Left renal cortex interstitium (tissue), 4 donors: ENCODE measurements at regions not wholly inside any gene's neighbourhood (a gene's known extent, or its start where the extent isn't known, plus 50 kb on each side); places are given as distances from the start of the nearest gene placed in this dataset.

Experiments
- DNase-seq, 4 donors: peaks; one replicate each; pipeline ENCODE4 v3.0.0-alpha.2; 2013; ENCODE audit warnings: low read depth in 4 of 4, low spot score in 2 of 4, missing footprints in 1 of 4

DNA sequence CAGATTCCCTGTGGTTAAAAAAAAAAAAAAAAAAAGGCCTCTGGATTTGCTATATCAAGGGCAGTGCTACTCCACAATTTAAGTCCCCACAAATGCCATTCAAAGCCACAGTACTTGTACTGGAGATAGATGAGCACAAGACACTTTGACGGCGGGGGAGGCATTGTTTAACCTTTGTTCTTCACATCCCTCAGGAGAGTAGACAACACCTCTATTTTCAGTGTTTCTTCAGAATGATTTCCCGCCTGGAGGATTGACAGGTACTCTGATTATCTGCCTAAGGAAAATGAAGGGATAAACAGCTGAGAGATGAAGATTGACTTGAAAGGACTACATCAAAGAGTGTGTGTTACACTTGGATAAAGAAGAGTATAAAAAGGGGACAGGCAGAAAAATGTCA lies 58.7 kb downstream of the OTOL1 start:
- DNase-seq, result no peak

DNA sequence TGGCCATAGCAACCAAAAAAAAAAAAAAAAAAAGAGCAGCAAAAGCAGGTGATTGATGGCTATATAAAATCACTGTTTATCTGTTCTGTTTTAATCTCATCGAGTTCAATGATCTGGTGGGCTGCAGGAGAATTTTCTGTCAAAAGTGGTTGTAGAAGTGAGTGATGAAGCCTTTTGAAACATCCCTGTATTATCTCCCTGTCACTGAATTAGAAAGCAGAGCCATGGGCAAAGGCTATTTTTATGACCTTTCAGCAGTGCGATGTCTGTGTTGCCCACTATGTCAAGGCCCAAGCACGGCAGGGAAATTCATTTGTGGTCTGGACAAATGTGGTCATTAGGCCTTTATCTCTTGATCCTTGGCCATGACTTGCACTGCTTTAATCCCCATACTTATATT lies 59.9 kb downstream of the OTOL1 start:
- no peak for DNase-seq

DNA sequence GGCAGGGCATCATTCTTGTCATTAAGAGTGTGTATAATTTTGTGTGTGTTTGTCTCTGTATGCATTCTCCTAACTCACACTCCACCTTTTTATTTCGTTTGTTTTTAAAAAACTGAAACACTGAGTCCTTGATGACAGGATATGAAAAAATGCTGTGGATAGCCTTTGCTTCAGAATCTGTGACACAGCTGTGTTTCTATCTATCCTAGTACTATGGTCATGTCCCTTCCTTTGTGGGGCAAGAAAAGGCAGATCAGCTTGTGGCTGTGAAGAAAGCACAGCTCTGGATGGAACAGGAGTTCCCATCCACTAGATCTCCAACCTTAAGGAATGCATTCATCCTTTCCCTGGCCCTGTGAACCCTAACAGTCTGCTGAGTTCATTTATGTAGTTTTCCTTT lies 60.3 kb downstream of the OTOL1 start:
- DNase-seq, result no peak

DNA sequence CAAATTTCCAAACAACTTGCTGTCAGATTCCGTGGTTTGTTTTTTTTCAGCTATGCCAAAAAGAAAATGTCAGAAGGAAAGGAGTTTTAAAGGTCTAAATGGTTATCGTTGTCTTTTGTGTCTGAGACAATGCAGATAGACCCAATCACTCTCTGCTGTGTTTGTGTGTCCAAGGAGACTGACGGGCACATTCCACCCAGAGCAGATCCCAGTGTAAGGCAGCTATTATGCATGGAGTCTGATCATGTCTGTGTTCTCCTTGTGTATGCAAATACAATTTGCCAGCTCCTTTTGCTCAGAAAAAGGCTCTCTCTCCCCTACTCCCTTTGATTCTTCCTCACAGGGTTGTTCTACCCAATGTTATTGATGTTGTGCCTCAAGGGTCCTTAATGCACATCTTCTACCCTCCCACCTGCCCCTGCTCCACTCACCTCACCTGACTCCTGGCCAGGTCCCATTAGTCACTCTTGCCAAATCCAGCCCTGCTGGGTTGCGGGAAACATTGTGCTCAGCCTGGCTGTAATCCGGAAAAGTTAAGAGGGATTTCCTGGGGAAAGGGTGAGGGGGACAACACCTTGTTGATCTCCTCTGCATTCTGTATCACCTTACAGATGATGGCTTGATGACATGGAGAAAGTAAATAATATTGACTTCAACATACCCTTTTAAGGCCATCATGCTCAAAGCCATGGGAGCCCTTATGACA lies 61.0 kb downstream of the OTOL1 start:
- DNase-seq, result no peak

DNA sequence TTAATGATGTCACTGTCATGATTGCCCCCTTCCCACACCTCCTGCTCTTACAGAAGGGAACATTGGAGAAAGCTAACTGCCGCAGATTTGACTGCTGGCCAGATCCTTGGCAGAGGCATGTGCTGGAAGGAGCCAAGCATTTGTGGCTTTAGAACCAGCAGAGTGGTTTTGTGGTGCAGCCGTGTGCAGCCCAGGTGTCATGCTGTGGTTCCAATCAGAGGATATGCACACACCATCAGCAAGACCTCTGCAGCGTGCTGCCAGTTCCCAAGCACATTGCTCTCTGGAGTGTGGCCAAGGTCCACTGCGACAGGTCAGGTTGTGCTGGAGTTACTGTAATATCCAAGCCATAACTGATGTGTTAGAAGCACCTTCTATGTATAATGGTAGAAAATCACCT lies 61.6 kb downstream of the OTOL1 start:
- no peak for DNase-seq

DNA sequence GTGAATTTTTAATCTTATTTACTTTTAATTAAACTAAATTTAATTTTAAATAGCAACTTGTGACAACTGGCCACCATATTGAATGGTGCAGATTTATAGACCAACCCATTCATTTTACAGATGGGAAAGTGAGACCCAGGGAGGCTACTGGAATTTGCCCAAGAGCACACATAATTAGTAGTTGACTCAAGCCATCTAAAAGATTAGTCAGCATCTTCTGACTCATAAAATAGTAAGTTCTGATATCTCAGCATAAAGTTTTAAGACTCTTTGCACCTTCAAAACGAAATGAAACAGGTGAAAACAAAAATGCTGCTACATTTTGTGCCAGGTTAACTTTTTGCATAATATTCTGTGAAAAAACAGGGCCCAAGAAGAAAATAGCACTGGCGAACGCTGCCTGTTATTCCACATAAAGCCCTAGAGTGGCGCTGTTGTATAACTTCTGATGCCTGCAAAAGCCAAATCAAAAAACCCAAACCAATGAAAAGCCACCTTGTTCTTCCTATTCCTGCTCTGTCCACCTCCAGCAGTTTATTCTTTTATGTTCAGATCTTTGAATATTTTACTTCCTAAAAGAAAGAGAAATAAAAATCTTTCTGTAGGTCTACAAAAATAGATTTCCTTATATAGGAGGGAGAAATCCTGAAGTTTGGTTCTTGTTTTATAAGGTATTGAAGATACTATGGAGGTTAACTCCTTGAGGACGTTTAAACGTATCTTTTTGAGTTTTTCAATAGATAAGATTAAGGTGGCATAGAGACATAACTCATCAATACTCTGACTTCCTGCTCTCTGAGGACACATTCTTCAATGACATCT lies 62.8 kb downstream of the OTOL1 start:
- DNase-seq, result peak in 1 of 4 donors; percentile 25

DNA sequence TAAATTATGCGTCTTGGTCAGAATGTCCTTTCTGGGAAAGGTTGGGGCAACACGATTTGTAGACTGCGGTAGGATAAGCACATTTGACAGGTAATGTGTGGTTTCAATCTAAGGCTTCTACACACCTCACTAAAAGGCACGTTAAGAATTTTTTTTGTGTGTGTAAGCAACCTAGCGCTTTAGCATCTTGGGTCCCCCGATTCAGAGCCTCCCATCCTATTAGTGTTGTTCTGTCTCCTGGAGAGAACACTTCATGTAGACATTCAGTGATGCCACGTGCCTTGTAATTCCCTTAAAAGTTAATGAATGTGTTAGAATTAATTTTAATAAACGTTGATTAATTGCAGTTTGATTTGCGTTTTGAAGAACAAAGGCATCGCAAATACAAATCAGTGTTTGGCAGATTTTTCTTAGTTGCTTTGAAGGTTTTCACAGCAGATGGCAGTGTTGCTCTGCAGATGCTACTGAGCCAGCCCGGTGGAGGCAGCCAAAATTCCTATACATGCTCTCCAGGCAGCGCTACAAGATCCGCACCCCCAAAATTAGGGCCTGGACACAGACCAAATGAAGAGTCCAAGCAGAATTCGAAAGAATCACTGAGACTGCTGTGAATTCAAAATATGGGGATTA lies 63.5 kb downstream of the OTOL1 start:
- DNase-seq, result peak in 1 of 4 donors; percentile 55

DNA sequence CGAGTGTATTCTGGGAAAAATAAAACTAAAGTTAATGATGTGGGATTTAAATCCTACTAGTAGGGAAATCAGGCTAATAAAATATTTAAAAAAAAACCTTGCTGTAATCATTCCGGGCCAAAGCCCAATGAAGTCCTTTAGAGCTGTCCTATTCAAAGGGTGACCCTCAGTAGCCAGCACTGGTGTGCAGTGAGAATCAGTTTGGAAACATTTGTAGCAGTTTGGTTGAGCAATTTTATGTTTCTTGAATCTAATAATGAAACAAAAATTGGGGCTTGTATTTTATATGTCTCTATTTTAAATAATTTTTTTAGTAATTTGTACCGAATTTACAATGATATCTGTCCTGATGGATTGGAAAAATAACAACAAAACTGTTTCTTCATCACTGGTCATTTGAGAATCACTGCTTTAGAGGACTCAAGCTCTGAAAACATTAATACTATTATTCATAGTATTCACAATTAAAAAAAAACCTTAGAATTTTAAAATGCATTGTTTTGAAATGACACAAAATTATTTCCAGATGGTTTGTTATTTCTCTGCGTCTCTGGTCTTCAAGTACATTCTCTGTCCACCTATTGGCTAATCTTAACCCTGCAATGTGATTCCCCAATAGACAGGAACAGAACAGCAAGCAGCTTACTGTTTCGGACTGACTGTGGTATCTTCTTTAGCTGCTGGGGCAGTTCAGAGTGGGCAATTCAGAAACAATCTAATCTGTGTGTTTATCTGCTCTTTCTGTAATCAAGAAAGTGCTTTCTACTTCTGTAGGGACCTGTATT lies 71.2 kb downstream of the OTOL1 start:
- DNase-seq, result no peak

DNA sequence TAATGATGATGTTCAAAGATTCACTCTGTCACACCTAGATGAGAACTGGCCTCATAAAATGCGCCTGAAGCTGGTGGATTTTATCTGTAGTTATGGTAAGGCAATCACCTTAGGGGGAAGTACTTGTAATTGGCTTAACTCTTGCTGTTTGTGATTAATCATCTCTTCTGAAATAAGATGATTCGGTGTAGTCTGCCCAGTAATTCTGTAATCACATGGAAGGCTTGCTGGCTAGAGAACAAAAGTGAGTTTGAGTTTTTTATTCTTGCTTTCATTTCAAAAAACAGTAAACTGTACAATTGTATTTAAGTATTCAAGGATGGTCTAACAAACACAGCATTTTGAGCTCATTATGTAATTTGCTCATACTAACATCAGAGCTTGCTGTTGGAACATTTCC lies 72.1 kb downstream of the OTOL1 start:
- no peak for DNase-seq

DNA sequence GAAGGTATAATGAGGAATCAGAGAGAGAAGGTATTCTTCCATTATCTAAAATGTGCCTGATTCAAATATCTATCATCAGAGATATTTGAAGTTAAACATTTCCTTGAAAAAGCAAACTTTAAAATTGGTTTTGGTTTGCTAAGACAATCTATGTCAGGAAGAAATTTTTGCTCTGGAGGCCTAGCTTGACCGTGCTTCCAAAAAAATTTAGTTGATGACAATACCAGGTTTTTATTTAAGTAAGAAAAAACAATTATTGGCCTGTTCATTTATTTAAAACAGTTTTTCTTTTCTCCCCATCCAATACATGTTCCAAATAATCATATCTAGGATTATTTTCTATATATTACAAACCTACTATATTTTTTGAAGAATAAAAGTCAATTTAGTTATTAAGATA lies 75.3 kb downstream of the OTOL1 start:
- DNase-seq, result no peak

DNA sequence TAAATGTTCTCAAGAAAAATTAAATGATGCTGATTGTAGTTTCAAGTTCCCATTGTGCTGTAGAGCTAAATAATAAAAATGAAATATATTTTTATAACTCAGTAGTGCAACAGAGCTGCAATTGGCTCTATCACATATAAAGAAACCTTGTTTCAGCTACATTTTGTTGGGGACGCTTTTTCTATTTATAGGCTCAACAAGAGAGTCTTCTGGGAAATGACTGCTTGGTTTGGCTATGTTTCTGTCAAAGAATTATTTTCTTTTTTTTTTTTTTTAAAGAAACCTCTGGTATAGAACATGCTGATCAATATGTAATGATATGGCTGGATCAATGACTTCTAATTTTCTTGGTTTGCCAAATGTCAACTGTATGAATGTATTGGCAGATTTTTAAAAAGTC lies 76.5 kb downstream of the OTOL1 start:
- DNase-seq, result no peak

DNA sequence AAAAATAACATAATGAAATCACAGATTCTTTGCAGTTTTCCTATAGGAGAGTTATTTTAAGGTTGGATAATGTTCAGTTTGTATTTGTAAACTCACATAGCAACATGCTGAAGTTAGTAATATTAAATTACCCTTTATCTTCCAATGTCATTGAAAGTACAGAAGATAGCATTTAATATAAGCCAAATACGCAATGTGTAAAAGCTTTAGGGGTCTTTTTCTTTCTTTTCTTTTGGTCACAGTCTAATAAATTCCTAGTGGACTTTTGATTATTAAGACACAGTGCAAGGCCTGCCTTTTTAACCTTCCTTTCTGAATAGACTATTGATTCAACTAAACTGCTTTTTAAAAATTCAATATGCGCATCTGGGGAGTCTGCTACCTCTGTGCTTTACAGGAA lies 79.3 kb downstream of the OTOL1 start:
- no peak for DNase-seq

DNA sequence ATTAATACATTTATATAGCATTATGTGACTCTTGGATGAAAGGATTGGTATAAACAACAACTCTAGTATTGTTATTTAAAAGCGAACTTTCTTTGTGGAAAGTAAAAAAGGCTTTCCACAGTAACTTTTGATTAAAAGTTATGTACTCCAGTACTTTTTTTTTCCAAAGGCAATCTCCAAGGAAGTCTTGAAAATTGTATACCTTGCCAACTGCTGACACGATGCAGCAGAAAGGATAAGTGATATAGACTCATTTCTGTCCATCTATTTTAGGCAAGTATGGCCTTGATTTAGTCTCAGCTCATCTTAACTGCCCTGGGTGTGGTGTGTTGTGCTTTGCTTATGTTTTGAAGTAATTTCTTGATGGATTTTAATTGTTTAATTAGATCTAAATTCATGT lies 79.7 kb downstream of the OTOL1 start:
- no peak for DNase-seq

DNA sequence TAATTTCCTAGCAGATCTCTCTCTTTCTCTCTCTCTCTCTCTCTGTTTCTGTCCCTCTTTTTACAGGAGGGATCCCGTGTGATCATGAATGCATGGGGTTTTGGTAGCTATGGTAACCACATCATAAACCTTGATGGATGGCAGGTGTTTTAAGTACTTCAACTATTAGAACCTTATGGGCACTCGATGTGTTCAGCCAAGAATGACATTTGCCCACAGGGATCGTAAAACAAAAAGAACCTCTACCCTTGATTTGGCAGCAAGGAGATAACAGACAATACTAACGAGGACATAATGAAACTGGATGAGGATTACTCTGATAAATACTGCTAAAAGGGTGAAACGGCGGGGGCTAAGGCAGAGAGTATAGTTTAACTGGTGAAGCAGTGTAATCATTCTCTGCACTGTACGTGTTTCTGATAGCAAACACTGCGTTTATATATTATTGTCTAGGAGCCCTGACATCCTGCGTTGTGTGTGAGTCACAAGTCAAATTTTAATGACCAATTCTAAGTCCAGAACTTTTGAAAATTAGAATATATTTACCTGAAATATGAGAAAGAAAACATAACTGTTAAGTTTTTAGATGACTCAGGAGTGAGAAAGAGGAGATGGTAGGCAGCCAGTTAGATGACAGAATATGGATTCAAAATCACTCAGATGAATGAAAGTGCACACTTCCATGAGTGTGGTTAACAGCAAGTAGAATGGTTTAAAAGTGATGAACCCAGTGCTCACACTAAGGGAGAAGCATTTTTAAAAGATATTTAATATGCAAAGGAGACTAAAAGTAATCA lies 80.3 kb downstream of the OTOL1 start:
- peak in 1 of 4 donors; percentile 17 for DNase-seq

DNA sequence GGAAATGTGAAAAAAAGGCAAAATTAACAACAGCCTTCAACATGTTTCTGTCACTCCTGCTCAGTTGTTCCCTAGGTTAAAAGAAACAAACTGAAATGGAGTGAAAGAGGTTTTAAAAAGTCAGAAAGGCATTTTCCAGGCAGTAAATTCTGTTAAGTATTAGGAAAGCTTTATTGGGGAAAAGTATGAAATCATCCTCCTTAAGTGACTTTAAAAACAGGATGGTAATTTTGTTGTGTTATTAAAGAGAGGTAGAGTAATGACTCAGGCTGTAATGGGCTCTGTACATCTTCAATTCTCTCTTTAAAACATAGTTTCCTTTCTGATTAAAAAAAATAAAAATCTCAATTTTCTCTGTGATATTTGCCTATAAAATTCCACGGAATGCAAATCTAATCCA lies 81.1 kb downstream of the OTOL1 start:
- no peak for DNase-seq

DNA sequence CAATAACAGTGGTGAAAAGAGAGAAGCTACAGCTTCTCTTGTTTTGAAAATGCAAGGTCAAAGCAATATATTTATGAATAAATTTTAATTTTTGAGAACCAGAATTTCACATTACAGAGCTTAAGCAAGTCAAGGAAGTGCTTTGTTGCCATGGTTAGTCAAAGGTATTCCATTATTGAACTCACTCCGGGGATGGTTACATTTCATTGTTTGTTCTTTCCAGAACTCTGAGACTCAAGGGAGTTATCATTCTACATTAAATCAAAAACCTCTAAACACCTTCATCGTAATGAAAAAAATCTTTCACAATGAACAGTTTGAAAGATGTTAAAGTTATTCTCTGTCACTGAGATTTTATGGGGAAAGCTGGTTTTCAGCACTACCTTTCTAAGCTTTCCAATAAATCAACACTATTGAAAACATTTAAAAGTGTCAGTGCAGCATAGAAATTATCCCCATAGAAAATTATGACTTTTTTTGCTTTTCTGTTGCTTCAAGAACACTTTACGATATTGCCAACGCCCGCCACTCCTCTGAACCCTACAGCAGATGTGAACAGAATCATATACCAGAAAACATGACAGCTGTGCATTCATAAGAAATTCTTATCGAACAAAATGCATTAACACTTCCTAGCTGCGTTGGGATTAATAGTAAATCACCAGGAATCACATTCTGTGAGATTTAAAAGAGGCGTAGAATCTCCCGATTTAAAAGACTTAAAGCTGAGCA lies 83.0 kb downstream of the OTOL1 start:
- DNase-seq, result no peak

DNA sequence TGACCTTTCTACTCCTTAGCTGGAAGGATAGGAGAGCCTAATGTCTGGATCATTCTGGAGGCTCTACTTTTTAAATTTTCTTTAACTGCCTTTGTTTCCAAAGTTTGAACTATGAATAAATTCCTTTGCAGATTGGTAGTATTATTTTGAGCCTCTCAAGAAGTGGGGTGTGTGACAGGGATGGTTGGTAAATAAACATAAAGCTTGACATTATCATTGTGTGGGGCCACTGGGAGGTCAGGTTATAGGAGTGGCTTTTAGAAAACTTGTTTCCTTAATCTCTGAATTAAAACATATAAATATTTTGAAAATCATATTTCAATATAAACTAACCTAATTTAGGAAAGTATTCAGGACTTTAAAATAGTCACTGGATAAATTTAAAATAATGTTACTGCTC lies 89.3 kb downstream of the OTOL1 start:
- no peak for DNase-seq

DNA sequence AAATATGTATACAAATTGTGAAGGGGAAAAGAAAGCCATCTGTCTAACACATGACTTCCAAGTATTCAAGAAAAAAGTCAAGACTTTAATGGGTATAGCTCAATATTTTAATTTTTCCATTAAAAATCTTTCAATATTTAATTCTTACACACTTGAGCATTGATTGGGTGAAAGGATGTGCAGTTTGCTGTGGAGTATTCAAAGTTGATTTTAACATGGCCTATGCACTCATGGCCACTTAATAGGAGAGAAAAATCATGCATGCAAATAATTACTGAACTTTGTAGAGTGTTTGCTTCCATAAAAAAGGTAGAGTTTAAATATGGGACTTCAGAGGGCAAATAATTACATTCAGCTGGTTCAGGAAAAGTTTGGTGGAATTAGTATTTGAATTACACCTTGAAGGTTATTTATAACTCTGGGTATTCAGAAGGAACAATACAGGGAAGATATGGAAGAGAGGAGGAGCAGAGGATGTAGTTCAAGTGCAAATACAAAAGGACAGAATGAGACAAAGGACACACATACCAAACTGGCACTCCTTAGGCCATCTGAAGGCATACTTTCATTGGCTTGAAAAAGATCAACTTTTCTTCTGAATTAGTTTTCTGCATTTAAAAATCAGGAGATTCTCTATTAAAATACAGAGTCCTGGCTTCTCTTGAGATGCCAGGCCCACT lies 90.1 kb downstream of the OTOL1 start:
- no peak for DNase-seq

DNA sequence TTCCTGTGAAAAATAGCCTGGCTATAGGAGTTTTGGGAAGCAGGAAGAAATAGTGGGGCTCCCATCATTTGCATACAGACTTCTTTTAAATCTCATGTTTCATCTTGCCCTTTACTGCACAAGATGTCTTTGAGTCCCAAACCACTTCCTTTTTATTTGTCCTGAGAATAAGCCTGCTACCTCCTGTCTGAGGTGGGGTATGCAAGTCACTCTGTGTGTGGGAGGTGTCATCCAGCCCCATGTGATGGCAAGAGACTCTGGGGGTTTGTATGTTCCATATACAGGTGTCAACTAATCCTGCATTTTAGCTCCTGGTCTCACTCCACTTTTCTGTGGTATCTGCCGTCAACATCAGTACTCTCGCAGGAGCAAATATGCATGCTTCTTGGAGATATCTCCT lies 102.0 kb downstream of the OTOL1 start:
- no peak for DNase-seq
